ENCODE measurements at regions not wholly inside any gene's neighbourhood (a gene's known extent, or its start where the extent isn't known, plus 50 kb on each side); places are given as distances from the start of the nearest gene placed in this dataset.

DNA sequence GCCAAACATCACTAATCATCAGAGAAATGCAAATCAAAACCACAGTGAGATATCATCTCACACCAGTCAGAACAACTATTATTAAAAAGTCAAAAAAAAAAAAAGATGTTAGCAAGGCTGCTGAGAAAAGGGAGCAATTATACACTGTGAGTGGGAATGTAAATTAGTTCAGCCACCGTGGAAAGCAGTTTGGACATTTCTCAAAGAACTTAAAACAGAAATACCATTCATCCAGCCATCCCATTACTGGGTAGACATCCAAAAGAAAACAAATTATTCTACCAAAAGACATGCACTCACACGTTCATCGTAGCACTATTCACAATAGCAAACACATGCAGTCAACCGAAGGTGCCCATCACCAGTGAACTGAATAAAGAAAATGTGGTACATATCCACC lies 213.9 kb downstream of the TTLL2 start:
- no peak for TF ChIP-seq POLR2AphosphoS5 (IDR thresholded peaks at IDR 0.05)
- TF ChIP-seq, protein P1, sequence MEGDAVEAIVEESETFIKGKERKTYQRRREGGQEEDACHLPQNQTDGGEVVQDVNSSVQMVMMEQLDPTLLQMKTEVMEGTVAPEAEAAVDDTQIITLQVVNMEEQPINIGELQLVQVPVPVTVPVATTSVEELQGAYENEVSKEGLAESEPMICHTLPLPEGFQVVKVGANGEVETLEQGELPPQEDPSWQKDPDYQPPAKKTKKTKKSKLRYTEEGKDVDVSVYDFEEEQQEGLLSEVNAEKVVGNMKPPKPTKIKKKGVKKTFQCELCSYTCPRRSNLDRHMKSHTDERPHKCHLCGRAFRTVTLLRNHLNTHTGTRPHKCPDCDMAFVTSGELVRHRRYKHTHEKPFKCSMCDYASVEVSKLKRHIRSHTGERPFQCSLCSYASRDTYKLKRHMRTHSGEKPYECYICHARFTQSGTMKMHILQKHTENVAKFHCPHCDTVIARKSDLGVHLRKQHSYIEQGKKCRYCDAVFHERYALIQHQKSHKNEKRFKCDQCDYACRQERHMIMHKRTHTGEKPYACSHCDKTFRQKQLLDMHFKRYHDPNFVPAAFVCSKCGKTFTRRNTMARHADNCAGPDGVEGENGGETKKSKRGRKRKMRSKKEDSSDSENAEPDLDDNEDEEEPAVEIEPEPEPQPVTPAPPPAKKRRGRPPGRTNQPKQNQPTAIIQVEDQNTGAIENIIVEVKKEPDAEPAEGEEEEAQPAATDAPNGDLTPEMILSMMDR (IDR thresholded peaks at IDR 0.05): no peak
